Neural cell (in vitro differentiated cells): ENCODE measurements at regions not wholly inside any gene's neighbourhood (a gene's known extent, or its start where the extent isn't known, plus 50 kb on each side); places are given as distances from the start of the nearest gene placed in this dataset.
"Not testable (repeated sequence)": the region's sequence is repeated elsewhere in the genome, so short reads cannot be mapped to it uniquely, and the experiment has no call there.

Source experiments
- H2AFZ ChIP-seq: fragments of 200-600, 300-800 bp; sonication (generic), shearing (Covaris generic); 2 replicates; pipeline ENCODE4 v1.6.0; 2014; ENCODE audit warnings: low read depth, mild to moderate bottlenecking, antibody characterized with exemption, low read length, moderate library complexity
- H3F3A ChIP-seq: fragments of 200-600 bp; shearing (Covaris generic); 2 replicates; pipeline ENCODE4 v1.6.1; 2016; ENCODE audit warnings: mild to moderate bottlenecking, moderate library complexity, mixed read lengths, antibody characterized with exemption, low read length; ENCODE audit not compliant: insufficient read depth, poor library complexity, severe bottlenecking
- H3K27ac ChIP-seq: fragments of 200-600, 300-800 bp; sonication (generic), shearing (Covaris generic); 2 replicates; pipeline ENCODE4 v1.5.1; 2014; ENCODE audit warnings: mild to moderate bottlenecking, low read length, moderate library complexity
- H3K27me3 ChIP-seq: fragments of 300-800, 200-600 bp; sonication (generic), shearing (Covaris generic); 2 replicates; pipeline ENCODE4 v1.6.0; 2014; ENCODE audit warnings: mild to moderate bottlenecking, low read depth, low read length, moderate library complexity; ENCODE audit not compliant: insufficient read depth
- H3K36me3 ChIP-seq: fragments of 300-800, 200-600 bp; sonication (generic), shearing (Covaris generic); 2 replicates; pipeline ENCODE4 v1.5.1; 2014; ENCODE audit warnings: mild to moderate bottlenecking, antibody characterized with exemption, low read length, moderate library complexity; ENCODE audit not compliant: insufficient read depth
- H3K4me2 ChIP-seq: fragments of 300-800, 200-600 bp; sonication (generic), shearing (Covaris generic); 2 replicates; pipeline ENCODE4 v1.6.0; 2014; ENCODE audit warnings: mild to moderate bottlenecking, low read length
- H3K4me3 ChIP-seq: fragments of 300-800, 200-600 bp; sonication (generic), shearing (Covaris generic); 2 replicates; pipeline ENCODE4 v1.5.1; 2014; ENCODE audit warnings: mild to moderate bottlenecking, low read length, moderate library complexity
- H3K79me2 ChIP-seq: fragments of 200-600 bp; shearing (Covaris generic); replicated peaks from 2 replicates; pipeline ENCODE4 v1.6.0; 2014; ENCODE audit warnings: mild to moderate bottlenecking, low read length, moderate library complexity; ENCODE audit not compliant: insufficient read depth
- H3K9ac ChIP-seq: fragments of 300-800, 200-600 bp; sonication (generic), shearing (Covaris generic); 2 replicates; pipeline ENCODE4 v1.6.1; 2016; ENCODE audit warnings: mild to moderate bottlenecking, low read length, mixed read lengths
- H3K9me2 ChIP-seq: fragments of 200-600 bp; shearing (Covaris generic); 2 replicates; pipeline ENCODE4 v1.6.1; 2016; ENCODE audit warnings: mild to moderate bottlenecking, low read length, mixed read lengths; ENCODE audit not compliant: insufficient read depth
- H3K9me3 ChIP-seq: fragments of 200-600, 300-800 bp; sonication (generic), shearing (Covaris generic); 2 replicates; pipeline ENCODE4 v1.6.1; 2016; ENCODE audit warnings: mild to moderate bottlenecking, mixed run types, low read length, moderate library complexity, mixed read lengths
- H4K20me1 ChIP-seq: fragments of 200-600 bp; shearing (Covaris generic); 2 replicates; pipeline ENCODE4 v1.6.1; 2016; ENCODE audit warnings: mild to moderate bottlenecking, mixed run types; ENCODE audit not compliant: insufficient read depth

GRCh38 chr21:8398870-8399437, 2122.4 kb upstream of the TPTE start:
- H3K4me3 ChIP-seq, H3F3A ChIP-seq: not testable (repeated sequence)

DNA sequence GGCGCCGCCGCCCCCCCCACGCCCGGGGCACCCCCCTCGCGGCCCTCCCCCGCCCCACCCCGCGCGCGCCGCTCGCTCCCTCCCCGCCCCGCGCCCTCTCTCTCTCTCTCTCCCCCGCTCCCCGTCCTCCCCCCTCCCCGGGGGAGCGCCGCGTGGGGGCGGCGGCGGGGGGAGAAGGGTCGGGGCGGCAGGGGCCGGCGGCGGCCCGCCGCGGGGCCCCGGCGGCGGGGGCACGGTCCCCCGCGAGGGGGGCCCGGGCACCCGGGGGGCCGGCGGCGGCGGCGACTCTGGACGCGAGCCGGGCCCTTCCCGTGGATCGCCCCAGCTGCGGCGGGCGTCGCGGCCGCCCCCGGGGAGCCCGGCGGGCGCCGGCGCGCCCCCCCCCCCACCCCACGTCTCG, 2121.5 kb upstream of the TPTE start:
- not testable (repeated sequence) for H3K9ac ChIP-seq, H4K20me1 ChIP-seq, H3K79me2 ChIP-seq, H3K27ac ChIP-seq, H2AFZ ChIP-seq, H3K4me2 ChIP-seq, H3K4me3 ChIP-seq, H3F3A ChIP-seq, H3K36me3 ChIP-seq, H3K27me3 ChIP-seq, H3K9me3 ChIP-seq, H3K9me2 ChIP-seq

More at GRCh38 chr21:8398870-8399437, 2122.4 kb upstream of the TPTE start:
- not testable (repeated sequence) for H3K36me3 ChIP-seq, H3K9ac ChIP-seq, H4K20me1 ChIP-seq, H3K4me2 ChIP-seq, H2AFZ ChIP-seq, H3K9me3 ChIP-seq, H3K27ac ChIP-seq, H3K27me3 ChIP-seq, H3K9me2 ChIP-seq, H3K79me2 ChIP-seq

DNA sequence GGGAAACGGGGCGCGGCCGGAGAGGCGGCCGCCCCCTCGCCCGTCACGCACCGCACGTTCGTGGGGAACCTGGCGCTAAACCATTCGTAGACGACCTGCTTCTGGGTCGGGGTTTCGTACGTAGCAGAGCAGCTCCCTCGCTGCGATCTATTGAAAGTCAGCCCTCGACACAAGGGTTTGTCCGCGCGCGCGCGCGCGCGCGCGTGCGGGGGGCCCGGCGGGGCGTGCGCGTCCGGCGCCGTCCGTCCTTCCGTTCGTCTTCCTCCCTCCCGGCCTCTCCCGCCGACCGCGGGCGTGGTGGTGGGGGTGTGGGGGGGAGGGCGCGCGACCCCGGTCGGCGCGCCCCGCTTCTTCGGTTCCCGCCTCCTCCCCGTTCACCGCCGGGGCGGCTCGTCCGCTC, 2119.6 kb upstream of the TPTE start:
- not testable (repeated sequence) for H2AFZ ChIP-seq, H3F3A ChIP-seq, H3K9me3 ChIP-seq, H3K27ac ChIP-seq, H3K36me3 ChIP-seq, H3K9ac ChIP-seq, H3K4me2 ChIP-seq, H3K79me2 ChIP-seq, H4K20me1 ChIP-seq, H3K27me3 ChIP-seq, H3K4me3 ChIP-seq, H3K9me2 ChIP-seq

GRCh38 chr21:8406331-8406730, 2115.1 kb upstream of the TPTE start:
- not testable (repeated sequence) for H3K4me3 ChIP-seq, H3K4me2 ChIP-seq, H3F3A ChIP-seq, H3K36me3 ChIP-seq, H3K27ac ChIP-seq, H3K79me2 ChIP-seq, H2AFZ ChIP-seq, H3K9me3 ChIP-seq, H3K9ac ChIP-seq, H3K27me3 ChIP-seq, H3K9me2 ChIP-seq, H4K20me1 ChIP-seq

- H3K9me2 ChIP-seq, H3K27me3 ChIP-seq, H3K79me2 ChIP-seq, H3K9ac ChIP-seq, H3K4me3 ChIP-seq, H3K9me3 ChIP-seq, H2AFZ ChIP-seq, H3F3A ChIP-seq, H3K36me3 ChIP-seq, H4K20me1 ChIP-seq, H3K27ac ChIP-seq, H3K4me2 ChIP-seq: not testable (repeated sequence)
These were observed 2110.2 kb upstream of the TPTE start for GRCh38 chr21:8411139-8411671.
